HEK293T (cell line): ENCODE measurements at regions not wholly inside any gene's neighbourhood (a gene's known extent, or its start where the extent isn't known, plus 50 kb on each side); places are given as distances from the start of the nearest gene placed in this dataset.

Experiments used
- ARNT ChIP-seq: fragments of 450-650 bp; IDR thresholded peaks from 2 replicates; pipeline ENCODE4 v1.6.1; 2017; ENCODE audit warnings: mild to moderate bottlenecking
- BHLHE40 ChIP-seq: fragments of 450-650 bp; IDR thresholded peaks from 2 replicates; pipeline ENCODE4 v1.6.1; 2016; ENCODE audit warnings: mild to moderate bottlenecking, moderate library complexity, borderline replicate concordance
- ELF4 ChIP-seq: fragments of 450-650 bp; IDR thresholded peaks from 2 replicates; pipeline ENCODE4 v1.6.1; 2017; ENCODE audit warnings: antibody characterized with exemption
- FOXA1 ChIP-seq: fragments of 450-650 bp; IDR thresholded peaks from 2 replicates; pipeline ENCODE4 v1.6.1; 2016; ENCODE audit warnings: mild to moderate bottlenecking
- FOXM1 ChIP-seq: fragments of 450-650 bp; IDR thresholded peaks from 2 replicates; pipeline ENCODE4 v1.6.1; 2017; ENCODE audit warnings: mild to moderate bottlenecking, borderline replicate concordance
- LEF1 ChIP-seq: fragments of 450-650 bp; IDR thresholded peaks from 2 replicates; pipeline ENCODE4 v1.6.1; 2017; ENCODE audit warnings: mild to moderate bottlenecking, borderline replicate concordance
- SUZ12 ChIP-seq: fragments of 450-650 bp; IDR thresholded peaks from 2 replicates; pipeline ENCODE4 v1.6.1; 2016; ENCODE audit warnings: mild to moderate bottlenecking

GRCh38 chr4:107210450-107211239 is 174.5 kb upstream of the DKK2 start:
- TF ChIP-seq SUZ12: no peak
- no peak for TF ChIP-seq ARNT
- TF ChIP-seq ELF4: no peak
- no peak for TF ChIP-seq FOXM1
- no peak for TF ChIP-seq BHLHE40
- no peak for TF ChIP-seq FOXA1
- TF ChIP-seq LEF1: no peak
